ENCODE measurements at regions not wholly inside any gene's neighbourhood (a gene's known extent, or its start where the extent isn't known, plus 50 kb on each side); places are given as distances from the start of the nearest gene placed in this dataset.

- Mint-ChIP-seq H3K36me3 (ENCODE audit: insufficient read depth in 1 of 3, low read depth in 3 of 3) (no peaks in the 10 kb centered on the region; a peak in 1 of 7 replicates), H3K4me3 (no peak overlapping the region), H3K27ac (no peak overlapping the region), H3K27me3 (ENCODE audit: low read depth) (no peaks in the 10 kb centered on the region), H3K4me1 (no peaks in the 10 kb centered on the region), H3K9me3 (peaks cover 1% of the 10 kb centered on the region in 2 experiments; a peak in 2 of 5 replicates)
- Histone ChIP-seq H3T11ph (ENCODE audit: low read length) (no peak overlapping the region), H3K56ac (ENCODE audit: insufficient read length, low read depth, low read length) (no peak overlapping the region), H3K4me2 (ENCODE audit: insufficient read depth, insufficient read length, low read length) (no peak overlapping the region), H3K4me1 (ENCODE audit: insufficient read depth, low read length) (no peaks in the 10 kb centered on the region), H3K9me3 (ENCODE audit: control insufficient read depth, low read depth, low read length) (no peaks in the 10 kb centered on the region), H3K79me1 (ENCODE audit: insufficient read depth, low read depth, low read length, poor library complexity, severe bottlenecking) (no peaks in the 10 kb centered on the region), H3K27me3 (ENCODE audit: insufficient read depth, low read length) (no peaks in the 10 kb centered on the region), H2BK120ac (ENCODE audit: low read depth, low read length, poor library complexity, severe bottlenecking) (no peak overlapping the region), H4K5ac (ENCODE audit: insufficient read length, low read depth, low read length) (no peak overlapping the region), H4K8ac (replicated peaks; ENCODE audit: insufficient read length, low read depth, low read length) (no peak overlapping the region), H2AFZ (ENCODE audit: low read length) (no peak overlapping the region), H3K27ac (ENCODE audit: insufficient read length, low read depth, low read length) (no peak overlapping the region), H3K14ac (ENCODE audit: insufficient read depth, low read length) (no peak overlapping the region), H2AK5ac (ENCODE audit: insufficient read length, low read length) (no peak overlapping the region), H3K9ac (ENCODE audit: extremely low read depth, insufficient read length, low read length) (no peak overlapping the region), H3K79me2 (ENCODE audit: insufficient read depth, low read length) (no peaks in the 10 kb centered on the region), H4K20me1 (ENCODE audit: control insufficient read depth, insufficient read depth, insufficient read length) (no peaks in the 10 kb centered on the region), H2BK12ac (ENCODE audit: insufficient read length, low read depth, low read length) (no peak overlapping the region), H3K23me2 (ENCODE audit: insufficient read length, low read depth, low read length, poor library complexity, severe bottlenecking) (no peaks in the 10 kb centered on the region), H3K4ac (ENCODE audit: low read depth, low read length) (no peak overlapping the region), H2BK5ac (ENCODE audit: insufficient read length, low read length) (no peak overlapping the region), H2BK15ac (ENCODE audit: low read depth, low read length) (no peak overlapping the region), H3K23ac (ENCODE audit: insufficient read length, low read depth, low read length) (no peak overlapping the region), H2BK20ac (ENCODE audit: low read depth, low read length, poor library complexity, severe bottlenecking) (no peak overlapping the region), H4K91ac (ENCODE audit: insufficient read length, low read depth, low read length) (no peak overlapping the region), H3K18ac (ENCODE audit: insufficient read length, low read depth, low read length) (no peak overlapping the region)
- no peak for DNase-seq
- WGBS (ENCODE audit: extremely low coverage, insufficient read length, low lambda C conversion rate) = no CpG with 5 or more reads among the region's 4 CpGs
- no peak for TF ChIP-seq CTCF (conservative IDR thresholded peaks at IDR 0.05)
Measured at GRCh38 chr14:53882684-53883083, 73.9 kb downstream of the BMP4 start.
